ENCODE measurements at regions not wholly inside any gene's neighbourhood (a gene's known extent, or its start where the extent isn't known, plus 50 kb on each side); places are given as distances from the start of the nearest gene placed in this dataset.
A peak's percentile ranks its signal among the peaks of the same experiment; 100 is the strongest.

- Mint-ChIP-seq H3K36me3 (no peaks in the 10 kb centered on the region), H3K9me3 (no peaks in the 10 kb centered on the region)
- ATAC-seq, result no peak
Measured at GRCh38 chr2:129229830-129230441, 749.5 kb upstream of the RAB6C start.

DNA sequence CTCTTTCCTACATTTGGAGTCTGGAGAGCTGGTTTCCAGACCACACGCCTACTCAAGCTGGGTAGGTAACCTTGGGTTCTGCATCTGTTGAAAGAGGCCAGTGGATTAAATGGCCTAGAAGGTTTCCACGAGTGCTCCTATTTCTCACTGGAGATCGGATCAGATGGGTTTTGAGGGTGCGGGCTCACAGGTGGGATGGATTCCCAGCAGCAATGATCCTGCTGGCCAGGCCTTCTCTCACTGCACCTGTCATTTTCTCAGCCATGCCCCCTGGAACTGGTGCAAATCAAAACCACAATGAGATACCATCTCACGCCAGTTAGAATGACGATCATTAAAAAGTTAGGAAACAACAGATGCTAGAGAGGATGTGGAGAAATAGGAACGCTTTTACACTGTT lies 747.5 kb upstream of the RAB6C start:
- no peak for DNase-seq (ENCODE audit: low spot score in 2 of 2)
- Mint-ChIP-seq H3K27ac (no peak overlapping the region), H3K9me3 (peaks cover 0 to 3% of the 10 kb centered on the region in 2 donors), H3K36me3 (no peaks in the 10 kb centered on the region)
- no peak for ATAC-seq

More at GRCh38 chr2:129229830-129230441, 749.5 kb upstream of the RAB6C start:
- no peak overlapping the region for H3K27ac Mint-ChIP-seq
- no peak for DNase-seq (ENCODE audit: low spot score in 2 of 2)

DNA sequence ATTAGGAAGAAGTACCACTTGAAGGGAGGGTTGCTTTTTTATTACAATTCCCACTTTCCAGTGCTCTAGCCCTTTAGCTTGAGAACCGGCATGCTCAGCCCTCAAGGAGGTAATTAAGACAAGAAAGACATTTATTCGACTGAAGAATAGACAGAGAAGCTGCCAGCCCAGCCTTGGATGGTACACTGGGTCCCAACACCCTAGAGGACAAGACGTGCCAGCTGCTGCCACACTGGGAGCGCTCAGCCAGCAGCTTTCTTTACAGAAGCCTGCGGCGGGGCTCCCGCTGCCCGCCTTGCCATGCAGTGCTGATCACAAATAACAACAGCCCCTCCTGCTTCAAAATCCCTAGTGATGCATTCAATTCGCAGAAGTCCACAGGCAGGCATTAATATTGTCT lies 746.3 kb upstream of the RAB6C start:
- no peak overlapping the region for H3K27ac Mint-ChIP-seq
- DNase-seq (ENCODE audit: low spot score in 2 of 2), result no peak
- no peaks in the 10 kb centered on the region for H3K36me3 Mint-ChIP-seq
- peaks cover 0 to 5% of the 10 kb centered on the region in 2 donors for H3K9me3 Mint-ChIP-seq
- no peak for ATAC-seq

DNA sequence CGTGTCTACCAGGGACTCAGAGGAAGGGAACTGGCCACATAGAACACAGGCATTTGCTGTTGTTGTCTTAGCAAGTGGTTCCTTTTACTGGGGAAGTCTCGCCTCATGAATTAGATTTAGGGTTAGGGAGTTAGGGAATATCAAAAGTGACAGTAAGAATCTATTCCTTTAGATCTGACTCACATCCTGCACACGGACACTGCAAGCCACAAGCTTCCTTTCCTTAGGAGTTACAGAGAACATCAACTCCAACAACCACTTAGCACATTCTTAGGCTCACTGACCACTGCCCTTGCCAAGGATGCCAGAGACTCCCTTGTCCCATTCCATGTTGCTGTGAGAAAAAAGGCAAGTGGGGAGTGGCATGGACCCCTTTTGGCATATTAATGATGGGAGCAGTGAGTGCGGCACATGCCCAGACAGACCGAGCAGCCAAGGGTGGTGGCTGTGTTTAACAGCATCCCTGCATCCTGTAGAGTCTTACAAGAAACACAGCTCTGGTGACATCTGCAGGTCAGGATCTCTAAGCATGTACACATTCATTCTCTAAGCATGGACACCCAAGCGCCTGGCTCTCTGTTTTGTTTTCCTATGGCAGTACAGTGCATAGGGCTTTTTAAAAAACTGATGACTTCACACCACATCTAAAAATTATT lies 745.6 kb upstream of the RAB6C start:
- Mint-ChIP-seq H3K9me3 (peaks cover 0 to 5% of the 10 kb centered on the region in 2 donors), H3K36me3 (no peaks in the 10 kb centered on the region), H3K27ac (no peak overlapping the region)
- DNase-seq (ENCODE audit: low spot score in 2 of 2) (no peak), ATAC-seq (no peak)

- Mint-ChIP-seq H3K27ac (no peak overlapping the region), H3K9me3 (peaks cover 0 to 5% of the 10 kb centered on the region in 2 donors), H3K36me3 (no peaks in the 10 kb centered on the region)
- no peak for DNase-seq (ENCODE audit: low spot score in 2 of 2)
- no peak for ATAC-seq
Measured at GRCh38 chr2:129236601-129237000, 742.9 kb upstream of the RAB6C start.

DNA sequence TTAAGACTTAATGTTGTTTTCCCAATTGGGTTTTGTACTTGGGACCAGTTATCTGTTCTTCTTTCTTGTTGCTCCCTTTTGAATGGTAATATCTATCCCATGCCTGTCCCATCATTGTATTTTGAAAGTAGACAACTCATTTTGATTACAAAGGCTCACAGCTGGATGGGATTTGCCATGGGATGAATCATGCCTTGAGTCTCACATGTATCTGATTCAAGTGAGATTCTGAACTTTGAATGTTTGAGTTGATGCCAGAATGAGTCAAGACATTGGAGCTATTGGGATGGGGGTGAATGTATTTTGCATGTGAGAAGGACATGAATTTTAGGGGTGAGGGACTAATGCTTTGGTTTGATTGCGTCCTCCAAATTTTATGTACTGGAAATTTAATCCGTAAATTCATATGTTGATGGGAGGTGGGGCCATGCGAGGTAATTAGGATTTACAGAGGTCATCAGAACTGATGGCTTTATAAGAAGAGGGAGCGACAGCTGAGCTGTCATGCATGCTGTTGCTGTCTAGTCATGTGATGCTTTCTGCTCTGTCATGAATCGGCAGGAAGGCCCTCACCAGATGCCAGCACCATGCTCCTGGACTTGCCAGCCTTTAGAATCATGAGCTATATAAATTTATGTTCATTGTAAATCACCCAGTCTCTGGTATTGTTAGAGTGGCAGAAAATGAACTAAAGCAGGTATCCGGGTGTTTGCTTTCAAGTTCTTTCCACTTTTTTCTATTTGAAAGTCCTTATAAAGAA lies 741.3 kb upstream of the RAB6C start:
- ATAC-seq, result no peak
- H3K36me3 Mint-ChIP-seq, result no peaks in the 10 kb centered on the region
- peaks cover 0 to 5% of the 10 kb centered on the region in 2 donors for H3K9me3 Mint-ChIP-seq
- DNase-seq (ENCODE audit: low spot score in 2 of 2), result no peak
- no peak overlapping the region for H3K27ac Mint-ChIP-seq

DNA sequence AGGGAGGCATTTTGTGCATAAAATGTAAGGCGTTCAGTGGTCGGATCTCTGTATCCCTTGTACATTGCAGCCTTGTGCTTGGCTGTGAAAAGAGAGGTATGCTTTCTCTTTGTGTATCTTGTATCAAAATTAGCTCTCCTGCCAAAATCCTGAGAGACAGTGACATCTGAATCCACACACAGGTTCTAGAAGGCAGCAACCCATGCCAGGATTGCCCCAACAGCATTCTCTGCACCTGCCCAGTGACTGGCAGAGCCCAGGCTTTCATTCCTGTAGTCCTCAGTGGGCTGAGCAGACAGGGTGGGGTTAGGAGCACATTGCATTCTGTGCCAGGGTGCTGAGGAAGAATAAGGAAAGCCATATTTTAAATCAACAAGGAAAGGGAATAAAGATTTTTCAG lies 740.3 kb upstream of the RAB6C start:
- ATAC-seq, result no peak
- Mint-ChIP-seq H3K9me3 (peaks cover 0 to 5% of the 10 kb centered on the region in 2 donors), H3K27ac (no peak overlapping the region), H3K36me3 (no peaks in the 10 kb centered on the region)
- DNase-seq (ENCODE audit: low spot score in 2 of 2), result no peak

GRCh38 chr2:129240061-129240460 lies 739.4 kb upstream of the RAB6C start:
- peaks cover 0 to 5% of the 10 kb centered on the region in 2 donors for H3K9me3 Mint-ChIP-seq
- H3K27ac Mint-ChIP-seq, result no peak overlapping the region
- DNase-seq (ENCODE audit: low spot score in 2 of 2), result no peak
- no peak for ATAC-seq
- H3K36me3 Mint-ChIP-seq, result no peaks in the 10 kb centered on the region

DNA sequence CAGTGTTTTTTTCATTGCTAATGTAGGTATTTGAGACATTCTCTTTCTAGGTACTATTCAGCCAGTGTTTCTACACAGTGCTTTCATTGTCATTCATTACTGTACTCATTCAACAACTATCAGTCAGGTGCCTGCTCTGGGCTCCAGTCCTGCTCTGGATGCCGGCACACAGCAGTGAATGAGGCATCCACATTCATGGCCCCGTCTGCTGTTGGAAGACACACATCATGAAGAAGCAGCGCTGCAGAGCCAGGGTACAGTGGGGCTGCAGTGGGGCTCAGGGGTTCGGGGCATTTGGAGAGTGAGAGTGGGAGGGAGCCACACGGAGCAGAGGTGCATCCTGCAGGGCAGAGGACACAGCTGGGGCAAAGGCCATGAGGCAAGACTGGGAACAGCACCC lies 737.2 kb upstream of the RAB6C start:
- ATAC-seq (no peak), DNase-seq (ENCODE audit: low spot score in 2 of 2) (no peak)
- Mint-ChIP-seq H3K36me3 (no peaks in the 10 kb centered on the region), H3K27ac (peak overlapping the region in 1 of 2 donors; percentile 29), H3K9me3 (peaks cover 4 to 5% of the 10 kb centered on the region in 2 donors)

- no peak for ATAC-seq
Measured at GRCh38 chr2:129247751-129248150, 731.7 kb upstream of the RAB6C start.

DNA sequence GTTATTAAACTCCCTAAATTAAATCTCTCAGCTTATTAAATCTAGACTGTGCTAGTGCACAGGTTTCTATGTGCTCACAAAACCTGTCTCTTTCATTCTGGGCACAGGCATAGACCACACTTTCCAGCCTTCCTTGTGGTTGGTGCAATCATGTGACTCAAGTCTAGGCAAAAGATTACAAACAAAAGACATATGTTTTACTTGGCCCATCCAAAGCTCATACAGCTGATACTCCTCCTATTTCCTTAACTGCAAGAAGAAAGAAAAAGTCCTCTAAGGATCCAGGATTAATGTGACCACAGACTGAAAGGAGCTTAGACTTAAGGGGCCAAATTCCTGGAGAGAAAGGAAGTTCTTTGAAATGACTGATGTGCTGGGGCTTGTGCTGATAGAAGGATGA lies 731.3 kb upstream of the RAB6C start:
- Mint-ChIP-seq H3K9me3 (peaks cover 4 to 5% of the 10 kb centered on the region in 2 donors), H3K36me3 (no peaks in the 10 kb centered on the region), H3K27ac (no peak overlapping the region)
- DNase-seq (ENCODE audit: low spot score in 2 of 2), result no peak
- no peak for ATAC-seq

More at GRCh38 chr2:129247751-129248150, 731.7 kb upstream of the RAB6C start:
- H3K36me3 Mint-ChIP-seq, result no peaks in the 10 kb centered on the region
- H3K27ac Mint-ChIP-seq, result no peak overlapping the region
- peaks cover 4 to 5% of the 10 kb centered on the region in 2 donors for H3K9me3 Mint-ChIP-seq
- DNase-seq (ENCODE audit: low spot score in 2 of 2), result no peak

DNA sequence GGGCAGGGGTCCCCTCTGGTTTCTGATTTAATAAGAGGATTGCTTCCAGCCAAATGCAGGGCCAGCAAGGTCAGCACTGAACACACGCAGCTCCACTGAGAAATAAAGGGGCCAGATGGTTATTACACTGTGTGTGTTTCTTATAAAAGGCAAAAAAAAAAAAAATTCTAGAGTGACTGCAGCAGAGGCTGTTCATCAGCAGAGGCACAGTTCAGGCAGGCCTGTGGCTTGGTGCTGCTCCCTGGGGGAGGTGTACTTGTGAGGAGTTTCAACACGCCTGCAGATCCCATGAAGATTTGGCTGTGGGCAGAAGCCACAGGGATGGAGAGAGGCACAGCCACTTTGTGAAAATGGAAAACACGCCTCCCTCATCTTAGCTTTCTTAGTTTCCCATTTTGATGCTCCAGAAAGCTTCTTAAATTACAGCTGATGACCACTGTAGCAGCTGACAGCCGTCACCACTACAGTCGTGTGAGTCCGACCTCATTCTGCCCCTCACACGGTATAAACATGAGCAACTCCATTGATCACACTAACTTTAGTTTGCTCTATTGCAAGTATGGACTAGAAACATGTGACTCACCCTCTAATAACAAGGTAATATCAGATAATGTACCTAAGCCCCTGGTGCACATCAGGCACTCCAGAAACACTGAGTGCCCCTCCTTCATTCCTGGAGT lies 726.5 kb upstream of the RAB6C start:
- ATAC-seq (no peak), DNase-seq (ENCODE audit: low spot score in 2 of 2) (no peak)
- Mint-ChIP-seq H3K9me3 (peaks cover 14 to 19% of the 10 kb centered on the region in 2 donors), H3K27ac (no peak overlapping the region), H3K36me3 (peaks cover 3 to 4% of the 10 kb centered on the region in 2 donors)

GRCh38 chr2:129253461-129253812 lies 726.0 kb upstream of the RAB6C start:
- no peak for ATAC-seq
- H3K27ac Mint-ChIP-seq, result no peak overlapping the region
- no peak for DNase-seq (ENCODE audit: low spot score in 2 of 2)

DNA sequence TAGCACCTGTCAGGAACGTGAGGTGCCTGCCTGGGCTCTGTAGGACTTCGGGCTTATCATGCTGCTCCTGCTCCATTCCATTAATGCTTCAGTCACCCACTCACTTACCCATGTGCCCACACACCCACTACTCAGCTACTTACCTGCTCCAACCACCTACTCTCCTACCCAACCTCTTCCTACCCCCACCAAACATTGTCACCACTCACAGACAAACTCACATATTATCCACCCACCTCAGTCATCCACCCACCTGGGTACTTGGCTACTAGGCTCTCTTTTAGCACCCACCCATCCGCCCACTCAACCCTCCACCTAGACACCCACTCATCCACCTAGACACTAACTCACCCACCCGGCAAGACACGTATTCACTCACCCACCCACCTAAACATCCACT lies 724.7 kb upstream of the RAB6C start:
- H3K36me3 Mint-ChIP-seq, result peaks cover 4 to 16% of the 10 kb centered on the region in 2 donors
- H3K27ac Mint-ChIP-seq, result no peak overlapping the region
- no peak for DNase-seq (ENCODE audit: low spot score in 2 of 2)
- no peak for ATAC-seq
- H3K9me3 Mint-ChIP-seq, result peaks cover 28 to 32% of the 10 kb centered on the region in 2 donors

More at GRCh38 chr2:129253461-129253812, 726.0 kb upstream of the RAB6C start:
- Mint-ChIP-seq H3K36me3 (peaks cover 4 to 9% of the 10 kb centered on the region in 2 donors), H3K9me3 (peaks cover 19 to 24% of the 10 kb centered on the region in 2 donors)

- ATAC-seq, result peak; percentile 61 to 80
- Mint-ChIP-seq H3K9me3 (peaks cover 28 to 32% of the 10 kb centered on the region in 2 donors), H3K36me3 (peaks cover 4 to 16% of the 10 kb centered on the region in 2 donors), H3K27ac (no peak overlapping the region)
- no peak for DNase-seq (ENCODE audit: low spot score in 2 of 2)
Measured at GRCh38 chr2:129255610-129256313, 723.7 kb upstream of the RAB6C start.

DNA sequence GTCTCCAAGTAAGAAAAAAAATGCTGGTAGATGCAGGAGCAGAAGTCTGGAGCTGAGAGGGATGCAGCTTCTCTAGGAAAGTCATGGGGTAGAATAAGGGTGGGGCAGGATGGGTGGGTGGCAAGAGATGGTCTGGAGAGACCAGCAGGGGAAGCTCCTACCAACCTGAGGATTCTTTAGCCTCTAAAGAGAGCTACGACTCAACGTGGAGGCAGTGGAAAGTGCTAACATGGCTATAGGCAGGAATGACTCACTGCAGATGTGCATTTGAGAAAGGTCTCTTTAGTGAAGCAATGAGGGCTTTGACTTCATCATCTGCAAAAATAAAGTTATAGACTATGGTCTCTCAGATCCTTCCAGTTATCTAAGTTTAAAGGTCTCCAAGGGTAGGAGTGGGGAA lies 722.8 kb upstream of the RAB6C start:
- ATAC-seq (peak in 1 of 2 donors; percentile 60), DNase-seq (ENCODE audit: low spot score in 2 of 2) (no peak)
- peaks cover 4 to 16% of the 10 kb centered on the region in 2 donors for H3K36me3 Mint-ChIP-seq
- H3K27ac Mint-ChIP-seq, result no peak overlapping the region
- H3K9me3 Mint-ChIP-seq, result peaks cover 28 to 36% of the 10 kb centered on the region in 2 donors

All from activated naive CD4-positive, alpha-beta T cell treated with anti-CD3 and anti-CD28 coated beads, Interleukin-2, amount 50 U/mL, for 72 hours (primary cell).